GM06990 (cell line): ENCODE measurements at regions not wholly inside any gene's neighbourhood (a gene's known extent, or its start where the extent isn't known, plus 50 kb on each side); places are given as distances from the start of the nearest gene placed in this dataset.

Experiments used
- DNase-seq: peaks from one replicate; pipeline ENCODE4 v3.0.0-alpha.2; 2011; ENCODE audit not compliant: insufficient read length; ENCODE audit errors: extremely low read depth
- H3K27me3 ChIP-seq: replicated peaks from 2 replicates; pipeline ENCODE4 v1.6.0; 2011; ENCODE audit warnings: low read length; ENCODE audit not compliant: control insufficient read depth, insufficient read depth
- H3K36me3 ChIP-seq: 2 replicates; pipeline ENCODE4 v1.5.1; 2011; ENCODE audit warnings: low read length; ENCODE audit not compliant: control insufficient read depth, insufficient read depth
- H3K4me3 ChIP-seq: replicated peaks from 2 replicates; pipeline ENCODE4 v1.5.1; 2011; ENCODE audit warnings: low read depth, mild to moderate bottlenecking, control low read depth, low read length
- TF ChIP-seq, protein P1 (sequence below): IDR thresholded peaks from 2 replicates; pipeline ENCODE4 v1.5.1; 2011; ENCODE audit warnings: low read length, control low read depth, mild to moderate bottlenecking, inconsistent platforms; ENCODE audit not compliant: insufficient read depth, poor library complexity, severe bottlenecking

- DNase-seq: no peak
- Histone ChIP-seq H3K4me3 (no peak overlapping the region), H3K36me3 (no peaks in the 10 kb centered on the region), H3K27me3 (no peaks in the 10 kb centered on the region)
- TF ChIP-seq, protein P1, sequence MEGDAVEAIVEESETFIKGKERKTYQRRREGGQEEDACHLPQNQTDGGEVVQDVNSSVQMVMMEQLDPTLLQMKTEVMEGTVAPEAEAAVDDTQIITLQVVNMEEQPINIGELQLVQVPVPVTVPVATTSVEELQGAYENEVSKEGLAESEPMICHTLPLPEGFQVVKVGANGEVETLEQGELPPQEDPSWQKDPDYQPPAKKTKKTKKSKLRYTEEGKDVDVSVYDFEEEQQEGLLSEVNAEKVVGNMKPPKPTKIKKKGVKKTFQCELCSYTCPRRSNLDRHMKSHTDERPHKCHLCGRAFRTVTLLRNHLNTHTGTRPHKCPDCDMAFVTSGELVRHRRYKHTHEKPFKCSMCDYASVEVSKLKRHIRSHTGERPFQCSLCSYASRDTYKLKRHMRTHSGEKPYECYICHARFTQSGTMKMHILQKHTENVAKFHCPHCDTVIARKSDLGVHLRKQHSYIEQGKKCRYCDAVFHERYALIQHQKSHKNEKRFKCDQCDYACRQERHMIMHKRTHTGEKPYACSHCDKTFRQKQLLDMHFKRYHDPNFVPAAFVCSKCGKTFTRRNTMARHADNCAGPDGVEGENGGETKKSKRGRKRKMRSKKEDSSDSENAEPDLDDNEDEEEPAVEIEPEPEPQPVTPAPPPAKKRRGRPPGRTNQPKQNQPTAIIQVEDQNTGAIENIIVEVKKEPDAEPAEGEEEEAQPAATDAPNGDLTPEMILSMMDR: no peak
These were observed 280.5 kb downstream of the RNF144B start for GRCh38 chr6:18667612-18668011.

GRCh38 chr6:18668994-18669393 lies 281.8 kb downstream of the RNF144B start:
- no peak for DNase-seq
- H3K36me3 ChIP-seq: no peaks in the 10 kb centered on the region
- no peaks in the 10 kb centered on the region for H3K27me3 ChIP-seq
- TF ChIP-seq, protein P1: no peak
- no peak overlapping the region for H3K4me3 ChIP-seq

DNA sequence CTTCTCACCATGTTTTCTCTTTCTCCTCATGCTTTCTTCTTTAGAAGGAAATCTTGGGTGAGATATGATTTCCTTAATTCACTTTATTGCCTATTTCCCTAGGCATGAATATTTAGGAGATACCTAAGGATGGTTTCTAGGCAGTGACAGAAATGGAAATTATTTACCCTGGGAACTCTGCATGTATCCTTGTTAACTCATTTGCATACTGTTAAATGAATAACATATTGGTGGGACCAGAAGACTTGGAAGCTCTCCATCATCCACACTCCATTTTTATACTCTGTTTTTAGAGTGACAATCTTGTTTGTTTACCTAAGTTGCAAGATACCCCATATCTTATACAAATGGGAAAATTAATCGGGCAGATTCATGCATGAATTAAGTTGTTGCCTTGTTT lies 285.7 kb downstream of the RNF144B start:
- TF ChIP-seq, protein P1: no peak
- H3K27me3 ChIP-seq: no peaks in the 10 kb centered on the region
- DNase-seq: no peak
- H3K36me3 ChIP-seq: no peaks in the 10 kb centered on the region
- no peak overlapping the region for H3K4me3 ChIP-seq

DNA sequence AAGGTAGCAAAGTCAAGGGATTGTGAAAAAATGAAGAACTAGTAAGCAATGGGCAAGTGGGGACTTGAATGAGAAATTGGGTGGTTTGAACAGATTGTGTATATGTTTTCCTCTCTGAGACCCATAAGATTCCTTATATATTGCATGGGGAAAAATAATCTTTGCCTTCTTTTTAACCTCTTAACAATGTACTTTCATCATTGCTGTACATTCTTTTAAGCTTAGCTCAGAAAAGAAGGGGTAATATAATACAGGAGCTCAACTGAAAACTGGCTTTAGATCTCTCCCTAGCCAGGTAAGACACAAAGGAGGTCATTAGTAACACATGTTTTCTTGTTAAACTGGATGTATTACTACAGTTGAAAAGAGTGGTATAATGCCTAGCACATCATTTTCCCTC lies 287.2 kb downstream of the RNF144B start:
- Histone ChIP-seq H3K36me3 (no peaks in the 10 kb centered on the region), H3K4me3 (no peak overlapping the region), H3K27me3 (no peaks in the 10 kb centered on the region)
- TF ChIP-seq, protein P1: no peak
- DNase-seq: no peak

GRCh38 chr6:18675881-18676280 lies 288.7 kb downstream of the RNF144B start:
- Histone ChIP-seq H3K4me3 (no peak overlapping the region), H3K27me3 (no peaks in the 10 kb centered on the region), H3K36me3 (no peaks in the 10 kb centered on the region)
- TF ChIP-seq, protein P1: no peak
- DNase-seq: no peak

DNA sequence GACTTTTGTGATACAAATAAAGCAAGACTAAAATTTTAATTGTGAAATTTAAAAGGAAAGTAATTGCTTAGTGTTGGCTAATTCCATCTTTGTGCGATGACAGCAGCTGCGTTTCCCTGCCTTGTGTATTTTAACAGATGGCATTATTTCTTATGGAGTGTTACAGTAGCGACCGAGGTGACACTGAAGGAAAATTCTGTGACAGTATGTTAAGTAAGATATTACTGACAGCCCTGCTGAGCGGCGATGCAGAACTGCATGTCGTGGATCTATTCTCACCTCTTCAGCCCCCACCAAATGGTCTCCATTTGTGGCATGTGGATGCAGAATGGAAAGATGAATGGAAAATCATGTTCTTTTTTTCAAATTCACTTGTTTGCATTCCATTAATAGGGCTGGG lies 289.4 kb downstream of the RNF144B start:
- no peak for DNase-seq
- H3K36me3 ChIP-seq: no peaks in the 10 kb centered on the region
- H3K27me3 ChIP-seq: no peaks in the 10 kb centered on the region
- TF ChIP-seq, protein P1: no peak
- no peak overlapping the region for H3K4me3 ChIP-seq
